ENCODE measurements at regions not wholly inside any gene's neighbourhood (a gene's known extent, or its start where the extent isn't known, plus 50 kb on each side); places are given as distances from the start of the nearest gene placed in this dataset.

DNA sequence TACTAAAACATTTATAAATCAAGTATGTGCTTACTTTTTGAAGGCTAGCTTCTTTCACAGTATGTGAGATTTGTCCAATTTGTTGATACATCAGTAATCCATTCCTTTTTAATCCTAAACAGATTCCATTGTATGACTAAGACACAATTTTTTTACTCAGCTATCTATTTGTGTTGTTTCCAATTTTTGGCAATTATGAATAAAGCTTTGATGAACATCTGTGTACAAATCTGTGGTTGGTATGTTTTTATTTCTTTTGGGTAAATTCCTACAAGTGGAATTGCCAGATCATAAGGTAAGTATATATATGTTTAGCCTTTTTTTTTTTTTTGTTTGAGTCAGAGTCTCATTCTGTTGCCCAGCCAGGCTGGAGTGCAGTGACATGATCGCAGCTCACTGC is 56.2 kb upstream of the VEPH1 start:
- DNase-seq (ENCODE audit: low spot score) (no peak), ATAC-seq (ENCODE audit: low read depth) (no peak)
- no peaks in the 10 kb centered on the region for H3K4me1 ChIP-seq (ENCODE audit: insufficient read depth, poor library complexity, severe bottlenecking)
- peaks cover 18% of the 10 kb centered on the region for H3K27me3 ChIP-seq (ENCODE audit: insufficient read depth, poor library complexity, severe bottlenecking)
- no peaks in the 10 kb centered on the region for H3K9me3 ChIP-seq (ENCODE audit: severe bottlenecking)
- no peak for TF ChIP-seq CTCF (IDR thresholded peaks at IDR 0.05; ENCODE audit: poor library complexity, severe bottlenecking)
- H3K27ac ChIP-seq (ENCODE audit: poor library complexity, severe bottlenecking): no peak overlapping the region
- H3K36me3 ChIP-seq (ENCODE audit: low read depth): no peaks in the 10 kb centered on the region
- no peak overlapping the region for H3K4me3 ChIP-seq (ENCODE audit: severe bottlenecking)

All from RWPE2 (cell line).